ENCODE measurements at regions not wholly inside any gene's neighbourhood (a gene's known extent, or its start where the extent isn't known, plus 50 kb on each side); places are given as distances from the start of the nearest gene placed in this dataset.

DNA sequence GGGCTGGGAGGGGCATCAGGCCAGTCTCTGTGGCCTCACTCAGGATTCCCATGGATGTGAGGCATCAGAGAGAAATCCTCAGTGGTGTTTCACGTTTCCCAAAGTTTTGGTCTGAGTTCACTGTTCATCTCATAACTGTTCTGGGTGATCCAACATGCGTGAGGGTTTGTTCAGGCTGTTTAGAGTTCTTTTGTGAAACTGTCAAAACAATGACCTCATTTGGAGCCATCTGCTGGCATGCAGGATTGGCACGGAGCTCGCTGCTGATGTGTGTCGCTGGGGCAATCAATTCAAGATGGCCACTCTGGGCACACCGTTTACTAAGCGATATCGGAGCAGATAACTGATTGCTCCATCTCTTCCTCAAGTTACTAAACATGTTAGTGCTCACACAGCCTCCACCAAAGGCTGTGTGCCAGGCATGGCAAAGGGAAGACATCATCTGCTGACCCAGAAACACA, 365.6 kb downstream of the WDR11 start:
- Histone ChIP-seq H3K4me3 (ENCODE audit: low read depth, low read length) (no peak overlapping the region), H3K9me3 (ENCODE audit: control insufficient read depth, insufficient read depth, low read length) (peaks cover 46% of the 10 kb centered on the region), H3K27ac (ENCODE audit: low read depth, low read length) (no peak overlapping the region), H3K27me3 (ENCODE audit: control insufficient read depth, insufficient read depth, low read length) (no peaks in the 10 kb centered on the region)
- TF ChIP-seq, protein P1, sequence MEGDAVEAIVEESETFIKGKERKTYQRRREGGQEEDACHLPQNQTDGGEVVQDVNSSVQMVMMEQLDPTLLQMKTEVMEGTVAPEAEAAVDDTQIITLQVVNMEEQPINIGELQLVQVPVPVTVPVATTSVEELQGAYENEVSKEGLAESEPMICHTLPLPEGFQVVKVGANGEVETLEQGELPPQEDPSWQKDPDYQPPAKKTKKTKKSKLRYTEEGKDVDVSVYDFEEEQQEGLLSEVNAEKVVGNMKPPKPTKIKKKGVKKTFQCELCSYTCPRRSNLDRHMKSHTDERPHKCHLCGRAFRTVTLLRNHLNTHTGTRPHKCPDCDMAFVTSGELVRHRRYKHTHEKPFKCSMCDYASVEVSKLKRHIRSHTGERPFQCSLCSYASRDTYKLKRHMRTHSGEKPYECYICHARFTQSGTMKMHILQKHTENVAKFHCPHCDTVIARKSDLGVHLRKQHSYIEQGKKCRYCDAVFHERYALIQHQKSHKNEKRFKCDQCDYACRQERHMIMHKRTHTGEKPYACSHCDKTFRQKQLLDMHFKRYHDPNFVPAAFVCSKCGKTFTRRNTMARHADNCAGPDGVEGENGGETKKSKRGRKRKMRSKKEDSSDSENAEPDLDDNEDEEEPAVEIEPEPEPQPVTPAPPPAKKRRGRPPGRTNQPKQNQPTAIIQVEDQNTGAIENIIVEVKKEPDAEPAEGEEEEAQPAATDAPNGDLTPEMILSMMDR (IDR thresholded peaks at IDR 0.05; ENCODE audit: low read depth, low read length): no peak
- no peak for DNase-seq (ENCODE audit: low read depth, low spot score)
- POLR2A ChIA-PET: no interaction called here
- CTCF ChIA-PET: no interaction called here

DNA sequence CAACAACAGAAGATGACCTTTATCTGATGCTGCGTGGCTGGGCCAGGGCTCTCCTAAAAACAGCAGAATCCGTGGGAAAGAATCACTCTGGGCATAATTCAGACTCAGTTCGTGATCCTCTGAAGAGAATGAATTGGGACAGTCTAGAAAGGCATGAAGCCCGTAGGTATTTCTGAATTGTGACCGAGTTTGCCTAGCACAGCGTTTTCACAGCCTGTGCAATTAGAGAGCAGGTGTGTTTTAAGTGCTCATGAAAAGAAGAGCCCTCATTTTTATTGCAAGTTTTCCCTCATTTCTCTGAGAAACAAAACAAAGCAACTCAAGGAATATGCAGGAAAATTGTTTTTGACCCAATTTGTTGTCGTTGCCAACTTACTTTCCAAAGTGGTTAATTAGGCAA, 366.2 kb downstream of the WDR11 start:
- Histone ChIP-seq H3K27me3 (ENCODE audit: control insufficient read depth, insufficient read depth, low read length) (no peaks in the 10 kb centered on the region), H3K4me3 (ENCODE audit: low read depth, low read length) (no peak overlapping the region), H3K27ac (ENCODE audit: low read depth, low read length) (no peak overlapping the region), H3K9me3 (ENCODE audit: control insufficient read depth, insufficient read depth, low read length) (peaks cover 43% of the 10 kb centered on the region)
- POLR2A ChIA-PET: no interaction called here
- no peak for DNase-seq (ENCODE audit: low read depth, low spot score)
- TF ChIP-seq, protein P1 (IDR thresholded peaks at IDR 0.05; ENCODE audit: low read depth, low read length): no peak
- CTCF ChIA-PET: no interaction called here

DNA sequence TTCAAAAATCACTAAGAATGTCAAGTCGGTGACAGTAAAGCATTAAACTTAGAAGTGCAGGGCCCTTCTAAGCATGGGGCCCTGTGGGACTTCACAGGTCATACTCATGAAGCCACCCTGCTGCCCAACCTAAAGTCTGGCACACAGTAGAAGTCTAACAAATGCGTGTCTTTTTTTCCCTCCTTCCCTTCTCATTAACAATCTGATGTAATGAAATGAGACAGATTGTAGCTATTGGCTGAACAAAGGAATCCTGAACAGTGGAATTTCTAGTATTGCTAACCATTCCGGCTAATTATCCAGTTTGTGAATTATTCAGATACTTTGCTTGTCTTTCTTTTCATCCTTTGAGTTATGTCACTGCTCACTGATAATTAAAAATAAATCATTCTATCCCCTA, 369.9 kb downstream of the WDR11 start:
- Histone ChIP-seq H3K27me3 (ENCODE audit: control insufficient read depth, insufficient read depth, low read length) (no peaks in the 10 kb centered on the region), H3K9me3 (ENCODE audit: control insufficient read depth, insufficient read depth, low read length) (peaks cover 18% of the 10 kb centered on the region), H3K27ac (ENCODE audit: low read depth, low read length) (no peak overlapping the region), H3K4me3 (ENCODE audit: low read depth, low read length) (no peak overlapping the region)
- TF ChIP-seq, protein P1 (IDR thresholded peaks at IDR 0.05; ENCODE audit: low read depth, low read length): no peak
- DNase-seq (ENCODE audit: low read depth, low spot score): no peak
- ChIA-PET CTCF (no interaction called here), POLR2A (no interaction called here)

DNA sequence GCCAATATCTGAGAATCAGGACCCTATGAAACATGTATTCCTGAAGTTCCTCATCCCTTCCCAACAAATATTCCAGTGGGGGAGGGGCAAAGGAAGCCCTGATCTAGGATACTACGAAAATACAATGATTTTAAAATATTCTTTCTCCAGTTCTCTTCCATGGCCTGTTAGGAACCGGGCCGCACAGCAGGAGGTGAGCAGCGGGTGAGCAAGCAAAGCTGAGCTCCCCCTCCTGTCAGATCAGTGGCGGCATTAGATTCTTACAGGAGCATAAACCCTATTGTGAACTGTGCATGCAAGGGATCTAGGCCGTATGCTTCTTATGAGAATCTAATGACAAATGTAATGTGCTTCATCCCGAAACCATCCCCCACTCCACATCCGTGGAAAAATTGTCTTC, 370.8 kb downstream of the WDR11 start:
- ChIA-PET POLR2A (no interaction called here), CTCF (no interaction called here)
- H3K27me3 ChIP-seq (ENCODE audit: control insufficient read depth, insufficient read depth, low read length): no peaks in the 10 kb centered on the region
- TF ChIP-seq, protein P1 (IDR thresholded peaks at IDR 0.05; ENCODE audit: low read depth, low read length): no peak
- DNase-seq (ENCODE audit: low read depth, low spot score): no peak
- no peak overlapping the region for H3K27ac ChIP-seq (ENCODE audit: low read depth, low read length)
- no peak overlapping the region for H3K4me3 ChIP-seq (ENCODE audit: low read depth, low read length)
- peaks cover 13% of the 10 kb centered on the region for H3K9me3 ChIP-seq (ENCODE audit: control insufficient read depth, insufficient read depth, low read length)

DNA sequence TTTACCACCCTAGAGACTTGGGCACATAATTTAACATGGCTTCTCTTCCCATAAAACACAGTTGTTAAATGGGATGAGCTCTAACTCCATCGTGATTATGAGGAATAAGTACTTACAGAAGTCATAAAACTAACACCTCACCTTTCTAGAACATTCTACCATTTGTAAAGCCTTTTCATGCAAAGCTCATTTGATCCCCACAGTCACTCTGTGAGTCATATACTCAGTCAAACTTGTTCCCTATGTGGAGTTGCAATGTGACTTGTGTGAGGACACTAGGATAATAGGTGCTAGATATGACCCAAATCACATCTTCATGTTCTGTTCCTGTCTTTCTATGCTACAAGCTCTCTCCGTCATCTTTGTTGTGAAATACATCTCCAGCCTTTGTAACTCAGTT, 371.7 kb downstream of the WDR11 start:
- no peaks in the 10 kb centered on the region for H3K27me3 ChIP-seq (ENCODE audit: control insufficient read depth, insufficient read depth, low read length)
- no peak overlapping the region for H3K4me3 ChIP-seq (ENCODE audit: low read depth, low read length)
- DNase-seq (ENCODE audit: low read depth, low spot score): no peak
- TF ChIP-seq, protein P1 (IDR thresholded peaks at IDR 0.05; ENCODE audit: low read depth, low read length): no peak
- POLR2A ChIA-PET: no interaction called here
- H3K9me3 ChIP-seq (ENCODE audit: control insufficient read depth, insufficient read depth, low read length): peaks cover 9% of the 10 kb centered on the region
- CTCF ChIA-PET: no interaction called here
- no peak overlapping the region for H3K27ac ChIP-seq (ENCODE audit: low read depth, low read length)
